ENCODE measurements at regions not wholly inside any gene's neighbourhood (a gene's known extent, or its start where the extent isn't known, plus 50 kb on each side); places are given as distances from the start of the nearest gene placed in this dataset.
"Not testable (repeated sequence)": the region's sequence is repeated elsewhere in the genome, so short reads cannot be mapped to it uniquely, and the experiment has no call there.

GRCh38 chr4:137892134-137892533 lies 350.0 kb downstream of the SLC7A11 start:
- Mint-ChIP-seq H3K4me1 (ENCODE audit: unreplicated experiment) (peaks cover 13% of the 10 kb centered on the region), H3K9me3 (ENCODE audit: unreplicated experiment) (peaks cover 10% of the 10 kb centered on the region), H3K36me3 (ENCODE audit: unreplicated experiment) (no peaks in the 10 kb centered on the region), H3K27ac (ENCODE audit: unreplicated experiment) (no peak overlapping the region), H3K4me3 (ENCODE audit: unreplicated experiment) (no peak overlapping the region), H3K27me3 (ENCODE audit: unreplicated experiment) (no peaks in the 10 kb centered on the region)
- DNase-seq (ENCODE audit: extremely low spot score, unreplicated experiment) = no peak
- no peak for TF ChIP-seq CTCF (IDR thresholded peaks at IDR 0.05)

- no peaks in the 10 kb centered on the region for H3K27me3 Mint-ChIP-seq (ENCODE audit: unreplicated experiment)
- no peak overlapping the region for H3K4me3 Mint-ChIP-seq (ENCODE audit: unreplicated experiment)
- H3K36me3 Mint-ChIP-seq (ENCODE audit: unreplicated experiment) = no peaks in the 10 kb centered on the region
- H3K9me3 Mint-ChIP-seq (ENCODE audit: unreplicated experiment) = peaks cover 10% of the 10 kb centered on the region
- no peak for DNase-seq (ENCODE audit: extremely low spot score, unreplicated experiment)
- H3K27ac Mint-ChIP-seq (ENCODE audit: unreplicated experiment) = no peak overlapping the region
- H3K4me1 Mint-ChIP-seq (ENCODE audit: unreplicated experiment) = peaks cover 13% of the 10 kb centered on the region
- TF ChIP-seq CTCF (IDR thresholded peaks at IDR 0.05) = no peak
These were observed 351.3 kb downstream of the SLC7A11 start for GRCh38 chr4:137890812-137891211.

GRCh38 chr4:137881641-137882040 lies 349.3 kb upstream of the PCDH18 start:
- no peak for DNase-seq (ENCODE audit: extremely low spot score, unreplicated experiment)
- no peaks in the 10 kb centered on the region for H3K4me1 Mint-ChIP-seq (ENCODE audit: unreplicated experiment)
- no peak for TF ChIP-seq CTCF (IDR thresholded peaks at IDR 0.05)
- H3K9me3 Mint-ChIP-seq (ENCODE audit: unreplicated experiment) = peaks cover 9% of the 10 kb centered on the region
- H3K27me3 Mint-ChIP-seq (ENCODE audit: unreplicated experiment) = no peaks in the 10 kb centered on the region
- no peak overlapping the region for H3K4me3 Mint-ChIP-seq (ENCODE audit: unreplicated experiment)
- peaks cover 3% of the 10 kb centered on the region for H3K36me3 Mint-ChIP-seq (ENCODE audit: unreplicated experiment)
- H3K27ac Mint-ChIP-seq (ENCODE audit: unreplicated experiment) = no peak overlapping the region

- H3K9me3 Mint-ChIP-seq (ENCODE audit: unreplicated experiment); H3K27ac Mint-ChIP-seq (ENCODE audit: unreplicated experiment); DNase-seq (ENCODE audit: extremely low spot score, unreplicated experiment); H3K4me1 Mint-ChIP-seq (ENCODE audit: unreplicated experiment); H3K4me3 Mint-ChIP-seq (ENCODE audit: unreplicated experiment); H3K27me3 Mint-ChIP-seq (ENCODE audit: unreplicated experiment); H3K36me3 Mint-ChIP-seq (ENCODE audit: unreplicated experiment): not testable (repeated sequence)
These were observed 335.8 kb upstream of the PCDH18 start for GRCh38 chr4:137868067-137868466.

- H3K4me1 Mint-ChIP-seq (ENCODE audit: unreplicated experiment) = no peaks in the 10 kb centered on the region
- DNase-seq (ENCODE audit: extremely low spot score, unreplicated experiment) = no peak
- H3K36me3 Mint-ChIP-seq (ENCODE audit: unreplicated experiment) = no peaks in the 10 kb centered on the region
- H3K27me3 Mint-ChIP-seq (ENCODE audit: unreplicated experiment) = no peaks in the 10 kb centered on the region
- H3K9me3 Mint-ChIP-seq (ENCODE audit: unreplicated experiment) = no peaks in the 10 kb centered on the region
- no peak overlapping the region for H3K27ac Mint-ChIP-seq (ENCODE audit: unreplicated experiment)
- no peak overlapping the region for H3K4me3 Mint-ChIP-seq (ENCODE audit: unreplicated experiment)
- no peak for TF ChIP-seq CTCF (IDR thresholded peaks at IDR 0.05)
These were observed 334.4 kb upstream of the PCDH18 start for GRCh38 chr4:137866671-137867070.

- no peak for DNase-seq (ENCODE audit: extremely low spot score, unreplicated experiment)
- H3K36me3 Mint-ChIP-seq (ENCODE audit: unreplicated experiment) = no peaks in the 10 kb centered on the region
- H3K27ac Mint-ChIP-seq (ENCODE audit: unreplicated experiment) = no peak overlapping the region
- H3K4me3 Mint-ChIP-seq (ENCODE audit: unreplicated experiment) = no peak overlapping the region
- H3K27me3 Mint-ChIP-seq (ENCODE audit: unreplicated experiment) = no peaks in the 10 kb centered on the region
- peaks cover 2% of the 10 kb centered on the region for H3K4me1 Mint-ChIP-seq (ENCODE audit: unreplicated experiment)
- TF ChIP-seq CTCF (IDR thresholded peaks at IDR 0.05) = peak; percentile 67
- no peaks in the 10 kb centered on the region for H3K9me3 Mint-ChIP-seq (ENCODE audit: unreplicated experiment)
These were observed 329.4 kb upstream of the PCDH18 start for GRCh38 chr4:137861682-137862081.
